Stimulated activated CD8-positive, alpha-beta memory T cell treated with anti-CD3 and anti-CD28 coated beads, Interleukin-15, amount 100 ng/mL, for 48 hours (primary cell): ENCODE measurements at regions not wholly inside any gene's neighbourhood (a gene's known extent, or its start where the extent isn't known, plus 50 kb on each side); places are given as distances from the start of the nearest gene placed in this dataset.
"Not testable (repeated sequence)": the region's sequence is repeated elsewhere in the genome, so short reads cannot be mapped to it uniquely, and the experiment has no call there.

Source experiments
- DNase-seq, 2 donors: peaks; one replicate each; pipeline ENCODE4 v3.0.0-alpha.2; 2020; ENCODE audit warnings: low read depth in 2 of 2

DNA sequence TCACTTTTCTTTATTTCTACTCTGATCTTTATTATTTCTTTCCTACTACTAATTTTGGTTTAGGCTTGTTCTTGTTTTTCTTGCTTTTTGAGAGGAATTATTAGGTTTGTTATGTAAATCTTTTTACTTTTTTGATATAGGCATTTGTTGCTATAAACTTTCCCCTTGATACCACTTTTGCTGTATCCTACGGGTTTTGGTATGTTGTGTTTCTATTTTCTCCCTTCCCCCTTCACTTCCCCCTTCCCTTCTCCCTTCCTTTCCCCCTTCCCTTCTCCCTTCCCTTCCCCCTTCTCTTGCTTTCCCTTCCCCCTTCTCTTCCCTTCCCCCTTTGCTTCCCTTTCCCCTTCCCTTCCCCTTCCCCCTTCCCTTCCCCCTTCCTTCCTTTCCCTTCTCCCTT is 529.6 kb downstream of the RAB38 start:
- DNase-seq: no peak

DNA sequence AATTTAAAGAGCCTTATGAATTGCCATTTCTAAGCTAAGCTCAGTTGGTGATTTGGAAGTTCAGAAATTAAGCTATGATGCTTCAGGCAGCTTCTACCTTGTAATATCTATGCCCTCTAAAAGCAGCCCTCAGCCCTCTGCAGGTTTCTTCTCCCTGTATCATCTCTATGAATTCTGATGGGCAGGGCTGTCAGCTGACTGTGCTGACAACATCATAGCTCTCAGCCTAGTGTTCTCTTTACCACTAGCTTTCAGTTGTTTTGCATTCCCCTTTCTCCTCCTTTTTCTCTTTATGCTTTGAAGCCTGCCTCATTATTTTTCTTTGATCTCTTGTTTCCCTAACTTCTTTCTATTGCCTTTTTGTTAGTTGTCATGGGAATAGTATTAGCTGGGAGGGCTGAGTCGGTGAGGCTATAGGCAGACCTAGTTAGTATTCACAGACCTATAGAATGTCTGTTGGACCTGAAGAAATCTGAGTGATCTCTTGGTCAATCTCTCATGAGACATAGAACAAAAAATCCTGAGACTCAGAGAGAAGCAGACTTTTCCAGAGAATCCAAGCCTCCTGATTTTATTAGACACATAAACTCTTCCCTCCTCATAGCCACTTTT is 535.4 kb downstream of the RAB38 start:
- DNase-seq: no peak

DNA sequence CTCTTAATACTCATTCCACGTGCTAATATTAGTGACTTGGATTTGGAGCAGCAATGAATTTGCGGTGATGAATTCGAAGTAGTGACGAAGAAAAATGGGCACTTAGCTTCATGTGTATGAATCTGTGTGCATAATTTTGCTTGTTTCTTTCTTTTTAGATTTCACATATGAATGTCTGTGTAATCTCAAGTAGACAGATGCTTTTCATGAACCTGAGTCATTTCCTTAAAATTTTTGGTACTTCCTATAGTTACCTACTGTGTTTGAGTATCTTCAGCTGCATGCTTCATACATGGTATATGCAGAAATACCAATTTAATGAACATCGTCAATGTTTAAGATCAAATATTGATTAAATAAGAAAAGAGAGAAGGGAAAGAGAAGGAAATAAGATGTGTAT is 540.2 kb downstream of the RAB38 start:
- no peak for DNase-seq

DNA sequence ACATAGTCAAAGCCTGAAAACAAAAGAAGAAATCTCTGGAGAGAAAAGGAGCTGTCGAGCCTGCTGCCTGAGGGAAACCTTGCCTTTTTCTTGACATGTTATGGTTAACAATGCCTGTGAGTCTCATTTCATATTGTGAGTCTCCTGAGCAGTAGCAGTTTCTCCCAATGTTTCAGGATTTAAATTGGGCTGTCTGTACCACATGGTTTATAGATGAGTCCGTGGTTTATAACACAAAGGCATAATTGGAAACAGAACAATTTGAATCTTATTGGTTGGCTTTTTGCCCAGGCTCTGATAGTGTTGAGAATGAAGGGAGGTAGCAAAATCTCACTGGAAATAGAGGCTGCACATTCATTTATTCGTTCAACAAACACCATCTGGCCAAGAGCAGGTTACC is 540.9 kb downstream of the RAB38 start:
- no peak for DNase-seq

DNA sequence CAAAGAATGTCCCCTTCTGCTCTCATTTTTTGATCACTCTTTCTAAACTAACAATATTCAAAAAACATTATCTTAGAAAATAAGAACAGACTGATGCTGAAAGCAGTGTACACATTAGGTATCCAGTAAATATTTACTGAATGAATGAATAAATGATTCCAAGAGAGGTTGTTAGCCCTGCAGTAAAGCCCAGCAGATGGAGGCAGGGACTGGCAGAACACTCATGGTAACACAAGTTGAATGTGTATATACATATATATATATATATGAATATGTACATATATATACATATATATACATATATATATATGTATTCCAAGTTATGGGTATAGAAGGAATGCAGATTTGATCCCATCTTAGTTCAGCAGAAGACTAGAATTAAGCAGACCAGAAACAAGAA is 546.3 kb downstream of the RAB38 start:
- DNase-seq: no peak

DNA sequence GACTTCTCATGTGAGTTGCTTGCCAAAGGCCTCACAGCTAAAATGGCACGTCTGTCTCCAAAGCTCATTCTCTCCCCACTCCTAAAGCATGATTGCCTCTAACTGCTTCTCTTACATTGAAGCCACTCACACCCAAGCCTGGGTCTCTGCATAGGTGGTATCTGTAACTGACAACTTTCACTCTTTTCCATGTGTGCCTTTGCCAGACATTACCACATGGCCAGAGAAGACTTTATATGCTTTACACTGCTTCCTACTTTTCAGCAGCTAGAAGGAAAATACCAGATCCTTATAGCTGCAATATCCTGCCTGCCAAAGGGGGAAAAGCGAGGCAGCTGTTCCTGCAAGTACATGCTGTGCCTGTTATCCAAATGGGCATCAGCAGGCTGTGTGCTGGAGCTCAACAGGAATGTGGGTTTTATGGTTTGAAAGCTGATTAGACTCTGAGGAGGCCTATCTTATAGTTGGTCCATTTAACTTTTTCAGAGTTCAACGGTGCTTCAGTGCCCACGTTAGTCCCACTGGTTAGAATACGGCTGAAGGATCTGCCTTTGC is 547.1 kb downstream of the RAB38 start:
- no peak for DNase-seq

DNA sequence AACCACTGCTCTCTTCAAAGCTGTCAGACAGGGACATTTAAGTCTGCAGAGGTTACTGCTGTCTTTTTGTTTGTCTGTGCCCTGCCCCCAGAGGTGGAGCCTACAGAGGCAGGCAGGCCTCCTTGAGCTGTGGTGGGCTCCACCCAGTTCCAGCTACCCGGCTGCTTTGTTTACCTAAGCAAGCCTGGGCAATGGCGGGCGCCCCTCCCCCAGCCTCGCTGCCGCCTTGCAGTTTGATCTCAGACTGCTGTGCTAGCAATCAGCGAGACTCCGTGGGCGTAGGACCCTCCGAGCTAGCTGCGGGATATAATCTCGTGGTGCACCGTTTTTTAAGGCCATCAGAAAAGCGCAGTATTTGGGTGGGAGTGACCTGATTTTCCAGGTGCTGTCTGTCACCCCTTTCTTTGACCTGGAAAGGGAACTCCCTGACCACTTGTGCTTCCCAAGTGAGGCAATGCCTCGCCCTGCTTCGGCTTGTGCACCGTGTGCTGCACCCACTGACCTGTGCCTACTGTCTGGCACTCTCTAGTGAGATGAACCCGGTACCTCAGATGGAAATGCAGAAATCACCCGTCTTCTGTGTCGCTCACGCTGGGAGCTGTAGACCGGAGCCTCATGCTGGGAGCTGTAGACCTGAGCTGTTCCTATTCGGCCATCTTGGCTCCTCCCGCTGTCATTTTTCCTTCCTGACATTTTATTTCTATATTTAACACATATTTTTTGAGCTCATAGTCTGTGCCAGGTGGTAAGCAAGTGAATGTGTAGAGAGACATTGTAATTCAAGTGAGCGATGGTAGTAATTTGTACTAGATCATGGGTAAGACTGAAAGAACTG is 551.5 kb downstream of the RAB38 start:
- not testable (repeated sequence) for DNase-seq

DNA sequence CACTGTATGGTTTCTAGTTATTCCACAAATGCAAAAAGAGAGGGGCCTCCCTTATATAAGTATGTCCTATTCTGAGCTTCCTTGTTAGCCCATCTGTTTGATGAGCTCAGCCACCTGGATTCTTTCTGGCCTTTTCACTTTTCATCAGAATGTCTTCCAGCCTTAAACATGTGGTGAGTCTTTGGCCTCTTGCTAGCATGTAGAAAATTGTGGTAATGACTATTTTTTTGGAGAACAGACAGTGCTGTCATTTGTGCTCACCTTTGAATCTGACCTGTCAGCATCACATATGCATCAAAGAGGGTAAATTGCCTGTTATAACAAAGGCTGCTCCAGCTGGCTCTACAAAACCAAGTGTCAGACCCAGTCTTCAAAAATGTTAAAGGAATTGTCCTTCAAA is 558.7 kb downstream of the RAB38 start:
- DNase-seq: no peak

DNA sequence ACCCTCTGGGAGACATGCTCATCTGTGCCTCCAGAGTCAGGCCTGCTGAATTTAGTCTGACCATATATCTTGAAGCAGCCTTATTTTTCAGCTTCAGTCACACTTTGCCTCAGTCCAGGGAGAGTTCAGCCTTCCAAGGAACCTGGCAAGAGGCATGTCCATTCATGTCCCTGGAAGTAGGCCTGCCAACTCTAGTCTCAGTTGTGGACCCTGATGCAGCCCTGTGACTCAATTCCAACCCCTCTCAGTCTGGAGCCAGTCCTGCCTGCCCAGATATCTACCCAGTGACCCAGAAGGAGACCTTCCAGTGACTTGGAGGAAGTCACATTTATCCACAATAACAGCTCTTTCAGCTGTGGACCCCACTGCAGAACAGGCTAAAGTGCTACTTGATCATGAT is 566.6 kb downstream of the TMEM135 start:
- no peak for DNase-seq

DNA sequence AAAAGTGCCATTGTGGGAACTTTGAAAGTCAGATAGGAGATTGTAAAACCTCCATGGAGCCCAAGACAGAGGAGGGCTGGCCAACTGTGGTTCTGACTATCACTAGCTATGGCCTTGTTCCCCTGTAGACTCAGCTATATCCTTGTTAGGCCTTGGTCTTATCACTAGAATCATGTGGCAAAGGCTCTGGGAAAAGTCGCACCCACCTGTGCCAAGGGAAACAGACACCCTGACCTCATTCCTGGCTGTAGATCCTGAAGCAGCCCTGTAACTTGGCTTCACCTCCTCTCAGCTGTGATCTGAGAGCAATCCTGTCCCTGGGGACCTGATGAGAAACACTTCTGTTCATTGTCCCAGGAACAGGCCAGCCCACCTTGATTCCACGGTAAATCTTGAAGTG is 566.2 kb downstream of the TMEM135 start:
- no peak for DNase-seq

DNA sequence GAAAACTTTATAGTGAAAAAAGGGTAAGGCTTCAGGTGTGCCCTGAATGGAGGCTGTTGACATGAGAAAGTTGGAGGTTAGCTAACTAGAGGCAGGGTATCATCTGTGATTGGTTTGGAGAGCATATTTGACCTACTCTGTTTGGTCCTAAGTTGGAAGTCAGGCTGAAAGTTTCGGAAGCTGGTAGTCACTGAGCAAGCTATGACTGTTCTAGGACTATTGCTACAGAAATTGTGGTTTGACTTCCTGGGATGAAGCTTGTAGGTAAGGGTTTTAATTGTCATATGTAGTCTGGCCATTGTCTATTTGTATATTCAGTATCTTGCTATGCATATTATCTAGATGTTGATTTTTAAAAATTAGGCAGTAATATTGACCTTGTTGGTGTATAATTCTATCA is 565.0 kb downstream of the TMEM135 start:
- no peak for DNase-seq

DNA sequence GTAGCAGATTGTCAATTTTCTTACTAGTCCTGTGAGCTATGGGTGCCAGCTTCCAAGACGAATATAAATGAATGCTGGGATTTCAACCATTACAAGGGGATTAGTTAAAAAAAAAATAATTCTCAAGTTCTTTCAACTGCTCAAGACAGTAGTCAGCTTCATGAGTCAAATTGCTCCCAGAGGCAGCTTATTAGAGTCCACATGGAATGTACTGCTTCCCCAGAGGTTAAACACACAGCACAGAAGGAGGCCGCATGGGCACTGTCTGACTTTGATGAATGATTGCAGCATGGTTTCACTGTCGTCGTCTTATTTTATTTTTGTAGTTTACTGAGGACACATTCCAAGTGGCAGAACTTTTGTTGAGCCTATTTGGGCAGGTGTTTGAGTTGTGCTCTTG is 563.2 kb downstream of the TMEM135 start:
- no peak for DNase-seq

DNA sequence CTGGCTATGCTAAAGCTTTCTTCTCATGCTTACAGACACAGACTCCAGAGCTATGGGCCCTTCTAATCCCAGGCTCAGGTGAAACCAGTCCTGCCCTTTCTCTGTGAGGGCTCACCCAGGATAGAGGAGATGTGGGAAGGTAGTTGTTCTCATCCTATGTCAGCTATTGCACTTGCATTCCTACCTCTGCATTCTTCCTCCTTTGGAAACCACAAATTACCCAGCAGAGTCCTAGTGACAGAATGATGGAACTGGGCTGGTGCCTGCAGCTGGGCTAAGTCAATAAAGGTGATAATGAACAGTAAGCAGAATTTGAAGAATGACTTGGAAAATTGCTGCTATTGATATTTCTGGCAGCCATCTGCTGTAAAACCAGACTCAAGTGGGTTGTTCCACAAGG is 560.0 kb downstream of the TMEM135 start:
- DNase-seq: no peak

DNA sequence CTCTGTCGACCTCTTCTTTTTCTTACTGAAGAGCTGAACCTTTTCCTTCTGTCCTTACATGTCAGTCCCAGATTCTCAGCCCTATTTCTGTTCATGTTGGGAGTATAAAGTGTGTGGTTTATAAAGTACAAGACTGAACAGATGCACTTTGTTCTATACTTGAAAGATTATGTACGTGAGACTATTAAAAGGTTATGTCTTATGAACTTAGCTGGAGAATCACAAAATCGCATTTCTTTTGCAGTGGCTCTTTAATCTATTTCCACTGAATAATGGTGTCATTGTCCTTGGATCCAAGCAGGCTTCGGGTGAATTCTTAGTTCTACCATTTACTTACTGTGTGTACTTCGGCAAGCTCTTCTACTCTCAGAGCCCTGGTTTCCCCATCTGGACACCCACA is 558.4 kb downstream of the TMEM135 start:
- no peak for DNase-seq

DNA sequence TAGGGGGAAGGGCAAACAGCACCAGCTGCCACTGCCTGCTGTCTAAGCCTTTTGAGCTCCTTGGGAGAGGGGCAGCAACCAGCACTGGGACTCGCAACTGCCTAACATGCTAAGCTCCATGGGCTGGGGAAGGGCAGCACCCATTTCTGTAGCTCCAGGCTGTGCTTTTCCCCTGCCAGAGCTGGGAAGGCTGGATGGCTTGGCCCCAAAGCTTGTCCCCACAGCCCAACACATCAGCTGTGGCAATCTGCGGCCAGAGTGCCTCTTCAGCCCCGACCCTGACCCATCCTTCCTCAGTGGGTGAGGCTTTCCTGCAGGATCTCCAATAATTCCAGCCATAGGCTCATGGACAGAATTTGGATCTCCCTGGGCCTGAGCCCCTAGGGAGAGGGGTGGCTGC is 551.3 kb downstream of the TMEM135 start:
- DNase-seq: no peak

DNA sequence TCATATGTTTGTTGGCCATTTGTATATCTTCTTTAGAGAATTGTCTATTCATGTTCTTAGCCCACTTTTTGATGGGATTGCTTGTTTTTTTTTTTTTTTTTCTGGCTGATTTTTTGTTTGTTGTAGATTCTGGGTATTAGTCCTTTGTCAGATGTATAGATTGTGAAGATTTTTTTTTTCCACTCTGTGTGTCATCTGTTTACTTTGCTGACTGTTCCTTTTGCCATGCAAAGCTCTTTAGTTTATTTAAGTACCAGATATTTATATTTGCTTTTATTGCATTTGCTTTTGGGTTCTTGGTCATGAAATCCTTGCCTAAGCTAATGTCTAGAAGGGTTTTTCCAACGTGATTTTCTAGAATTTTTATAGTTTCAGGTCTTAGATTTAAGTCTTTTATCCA is 547.9 kb downstream of the TMEM135 start:
- not testable (repeated sequence) for DNase-seq

DNA sequence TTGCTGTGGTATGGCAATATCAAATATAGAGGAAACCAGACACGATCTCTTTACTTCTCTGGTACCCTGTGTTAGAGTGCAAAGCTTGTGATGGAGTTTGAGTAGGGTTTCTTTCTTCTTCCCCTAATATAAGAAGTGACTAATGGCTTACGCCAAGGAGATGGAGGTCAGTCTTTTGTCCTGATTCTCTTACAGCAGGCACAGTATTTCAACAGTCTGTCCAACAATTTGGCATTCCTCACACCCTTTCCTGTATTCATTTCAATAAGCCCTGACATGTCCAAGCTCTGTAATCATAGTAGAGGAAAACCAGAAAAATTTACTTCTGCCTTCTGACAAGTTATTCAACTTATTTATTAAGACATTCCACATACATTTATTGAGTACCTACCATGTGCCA is 546.2 kb downstream of the TMEM135 start:
- no peak for DNase-seq

DNA sequence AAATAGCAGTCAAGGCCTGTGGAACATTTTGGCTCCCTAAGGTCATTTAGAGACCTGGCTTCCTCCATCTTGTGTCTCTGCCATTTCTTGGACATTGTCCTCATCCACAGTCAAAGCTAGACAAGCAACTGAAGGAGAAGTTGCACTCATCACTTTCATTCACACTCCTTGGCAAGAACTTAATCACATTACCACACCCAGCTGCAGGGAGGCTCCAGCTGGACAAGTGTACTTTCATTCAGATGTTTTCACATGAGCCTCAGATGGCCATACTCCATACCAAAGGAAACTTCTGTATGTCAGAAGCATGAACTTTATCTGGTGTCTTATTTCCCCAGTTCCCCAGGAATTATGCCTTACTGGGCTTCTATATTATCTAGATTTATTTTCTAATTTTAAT is 537.4 kb downstream of the TMEM135 start:
- DNase-seq: no peak

DNA sequence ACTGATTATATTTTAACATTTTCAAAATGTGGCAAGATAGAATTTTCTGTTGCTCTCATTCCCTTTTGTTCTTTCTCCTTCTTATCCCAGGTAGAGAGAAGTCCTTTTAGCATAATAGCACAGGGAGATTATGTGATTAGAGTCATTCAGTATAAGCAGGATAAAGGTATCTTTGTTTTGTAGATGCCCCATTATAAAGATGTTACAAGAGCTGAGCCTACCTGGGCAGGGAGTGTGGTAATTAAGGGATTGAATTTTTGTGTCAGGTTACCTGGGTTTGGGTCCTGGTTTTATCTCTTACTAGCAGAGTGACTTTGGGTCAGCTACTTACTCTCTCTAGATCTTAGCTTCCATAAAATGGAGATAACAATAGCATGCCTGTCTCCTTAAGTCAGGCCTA is 536.5 kb downstream of the TMEM135 start:
- no peak for DNase-seq

DNA sequence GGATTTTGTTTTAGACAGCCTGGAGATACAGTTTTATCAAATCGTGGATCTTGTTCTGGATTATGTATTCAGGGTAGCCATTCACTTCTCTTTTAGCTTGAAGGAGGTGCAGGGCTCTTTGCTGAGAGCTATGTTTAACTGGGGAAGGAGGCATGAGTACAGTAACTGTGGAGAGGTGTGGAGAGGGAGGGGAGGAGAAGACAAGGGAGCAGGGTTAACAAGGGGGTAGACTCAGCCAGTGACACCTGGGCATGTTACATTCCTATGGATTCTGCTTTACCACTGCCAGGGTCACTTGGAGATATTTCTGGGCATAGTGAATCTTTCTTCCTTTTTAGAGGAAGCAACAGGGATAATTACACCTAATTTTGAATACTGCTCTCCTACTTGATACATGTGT is 536.0 kb downstream of the TMEM135 start:
- DNase-seq: no peak

DNA sequence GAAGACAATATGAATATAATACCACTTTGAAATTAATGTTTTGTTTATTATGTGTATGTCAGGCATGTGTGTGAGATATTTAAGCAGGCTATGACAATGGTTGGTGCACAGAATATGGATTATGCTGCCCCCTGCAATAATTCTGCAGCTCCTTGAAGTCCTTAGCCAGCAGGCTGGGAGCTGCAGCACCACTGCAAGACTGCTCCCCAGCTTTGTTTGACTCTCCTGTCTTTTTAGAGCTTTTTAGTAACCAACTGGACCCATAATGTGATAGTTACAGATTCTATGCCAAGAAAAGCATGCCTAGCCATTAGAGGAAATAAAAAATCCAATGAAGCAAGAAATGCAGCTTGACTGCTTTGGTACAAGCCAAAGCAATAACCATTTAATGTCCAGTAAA is 535.1 kb downstream of the TMEM135 start:
- no peak for DNase-seq

DNA sequence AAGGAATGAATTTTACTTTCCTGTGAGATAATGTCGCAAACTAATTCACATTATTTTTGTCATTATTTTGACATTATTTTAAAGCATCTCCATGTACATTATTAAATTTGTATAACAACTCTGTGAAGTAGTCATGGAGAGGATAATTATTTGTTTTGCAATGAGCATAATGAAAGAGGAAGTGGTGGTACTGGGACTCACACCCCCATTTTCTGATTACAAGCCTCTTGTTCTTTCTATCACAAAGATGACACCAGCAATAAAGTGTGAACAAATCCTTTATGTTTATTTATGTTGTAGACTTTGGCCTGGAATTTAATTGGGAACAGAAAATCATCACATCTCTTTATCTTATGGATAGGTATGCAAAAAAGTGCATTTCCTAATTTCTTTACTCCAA is 522.6 kb downstream of the TMEM135 start:
- DNase-seq: no peak

DNA sequence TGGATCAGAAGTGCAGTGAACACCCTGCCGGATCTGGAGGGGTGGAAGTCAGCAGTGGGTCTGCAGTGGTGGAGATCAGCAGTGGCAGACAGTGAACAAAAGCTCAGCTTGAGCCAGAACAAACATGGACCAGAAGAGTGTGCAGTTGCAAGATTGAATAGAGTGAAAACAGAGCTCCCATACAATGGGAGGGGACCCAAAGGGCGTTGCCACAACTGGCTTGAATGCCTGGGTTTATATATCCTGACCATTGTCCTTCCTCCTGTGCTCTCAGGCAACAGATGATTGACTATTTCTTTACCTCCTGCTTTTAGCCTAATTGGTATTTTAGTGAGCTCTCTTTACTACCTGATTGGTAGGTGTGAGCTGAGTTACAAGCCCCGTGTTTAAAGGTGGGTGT is 522.1 kb downstream of the TMEM135 start:
- DNase-seq: not testable (repeated sequence)
